Gastroesophageal sphincter (tissue), 4 donors: ENCODE measurements at regions not wholly inside any gene's neighbourhood (a gene's known extent, or its start where the extent isn't known, plus 50 kb on each side); places are given as distances from the start of the nearest gene placed in this dataset.
"Not testable (repeated sequence)": the region's sequence is repeated elsewhere in the genome, so short reads cannot be mapped to it uniquely, and the experiment has no call there.

Source experiments
- ATAC-seq: fragments of 150-250 bp; one replicate; pipeline ENCODE4 v1.9.1; 2016; ENCODE audit warnings: mild to moderate bottlenecking, moderate library complexity
- H3K27ac ChIP-seq, 4 donors: fragments of 200-600 bp; sonication (generic) in 3 of 4; 1 replicate in 3 of 4; 2 replicates in 1 of 4; pipeline ENCODE4 v1.5.1; 2016 to 2019
- H3K27me3 ChIP-seq: fragments of 200-600 bp; sonication (generic); one replicate; pipeline ENCODE4 v1.5.1; 2019
- H3K36me3 ChIP-seq, 2 donors: fragments of 200-600 bp; sonication (generic); one replicate each; pipeline ENCODE4 v1.5.1; 2019; ENCODE audit warnings: control low read depth in 1 of 2
- H3K4me1 ChIP-seq, 3 donors: fragments of 200-600 bp; sonication (generic); 1 replicate in 2 of 3; 2 replicates in 1 of 3; pipeline ENCODE4 v1.5.1; 2016 to 2019; ENCODE audit warnings: control low read depth in 2 of 3
- H3K4me3 ChIP-seq, 2 donors: fragments of 200-600 bp; sonication (generic); one replicate each; pipeline ENCODE4 v1.5.1; 2019; ENCODE audit warnings: mild to moderate bottlenecking in 1 of 2, moderate library complexity in 1 of 2
- H3K9me3 ChIP-seq, 3 donors: fragments of 200-600 bp; sonication (generic); one replicate each; pipeline ENCODE4 v1.5.1; 2017 to 2019; ENCODE audit warnings: control low read depth in 2 of 3
- CTCF ChIP-seq, 4 experiments: fragments of 200-600 bp in 2 of 4; fragments of 450-650 bp in 2 of 4; sonication (generic) in 1 of 4; IDR thresholded peaks; one replicate each; pipeline ENCODE4 v1.5.1; 2017 to 2019; ENCODE audit warnings: antibody characterized with exemption in 4 of 4, mild to moderate bottlenecking in 2 of 4, moderate library complexity in 2 of 4
- EP300 ChIP-seq: sonication (generic); formaldehyde crosslinking; IDR thresholded peaks from one replicate; pipeline ENCODE4 v1.6.1; 2017; ENCODE audit warnings: antibody characterized with exemption, mild to moderate bottlenecking
- POLR2A ChIP-seq, 2 donors: fragments of 450-650 bp; IDR thresholded peaks; one replicate each; pipeline ENCODE4 v1.6.1; 2017; ENCODE audit warnings: antibody characterized with exemption in 2 of 2, mild to moderate bottlenecking in 2 of 2, moderate library complexity in 1 of 2
- POLR2AphosphoS5 ChIP-seq: sonication (generic); formaldehyde crosslinking; IDR thresholded peaks from one replicate; pipeline ENCODE4 v1.6.1; 2017; ENCODE audit warnings: antibody characterized with exemption
- WGBS, 2 donors: methylation state at CpG; one replicate each; pipeline ENCODE4 v1.1.5; 2018; ENCODE audit warnings: low coverage in 1 of 2; 5-methylcytosine and 5-hydroxymethylcytosine counted together

DNA sequence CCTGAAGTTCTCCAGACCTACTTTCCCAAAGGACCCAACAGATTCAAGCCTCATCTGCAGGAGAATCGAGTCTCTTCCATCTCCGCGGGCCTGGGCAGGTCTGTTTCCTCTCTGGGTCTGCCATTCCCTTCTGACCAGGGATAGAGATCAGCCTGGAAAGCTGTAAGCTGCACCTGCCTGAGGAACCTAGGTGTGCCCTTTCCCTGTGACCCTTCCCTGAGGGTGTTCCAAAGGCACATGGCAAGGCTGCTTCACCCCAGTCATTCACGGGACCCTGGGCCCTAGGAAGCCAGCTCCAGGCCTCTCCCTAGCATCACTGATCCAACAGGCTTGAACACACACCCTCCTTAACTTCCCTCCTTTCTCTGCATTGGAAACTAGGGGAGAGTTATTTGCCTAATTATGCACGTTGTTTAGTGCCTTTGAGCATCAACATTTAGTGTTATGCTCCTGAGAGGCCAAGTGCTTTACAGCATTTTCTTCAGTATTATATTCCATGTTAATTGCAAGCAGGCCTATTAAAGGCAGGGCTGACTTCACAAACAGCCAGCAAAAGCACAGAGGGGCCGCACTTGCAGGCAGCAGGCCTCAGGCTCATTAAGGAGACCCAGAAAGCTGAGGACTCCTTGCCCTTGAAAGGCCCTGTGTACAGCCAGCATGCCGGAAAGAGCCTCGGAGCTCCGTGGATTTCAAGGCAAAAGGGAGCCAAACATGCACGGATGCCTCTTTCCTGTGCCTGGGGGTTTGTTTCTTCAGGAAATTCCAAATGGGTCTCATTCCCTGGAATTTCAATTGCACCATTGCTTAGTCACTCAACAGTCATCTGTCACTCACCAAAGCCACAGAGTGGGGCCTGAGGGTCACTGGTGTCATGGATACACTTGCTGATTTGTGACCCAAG lies 91.0 kb upstream of the FAM20C start:
- TF ChIP-seq EP300: no peak
- Histone ChIP-seq H3K9me3 (peaks cover 0 to 7% (median 0%) of the 10 kb centered on the region in 3 donors), H3K36me3 (no peaks in the 10 kb centered on the region), H3K4me3 (no peak overlapping the region), H3K27ac (no peak overlapping the region), H3K4me1 (no peaks in the 10 kb centered on the region), H3K27me3 (peaks cover 4% of the 10 kb centered on the region)
- ATAC-seq: no peak
- WGBS, 2 donors: 88% methylated on average over 5 of the region's 10 CpGs; no CpG with 5 or more reads in 1 of the 2 donors

DNA sequence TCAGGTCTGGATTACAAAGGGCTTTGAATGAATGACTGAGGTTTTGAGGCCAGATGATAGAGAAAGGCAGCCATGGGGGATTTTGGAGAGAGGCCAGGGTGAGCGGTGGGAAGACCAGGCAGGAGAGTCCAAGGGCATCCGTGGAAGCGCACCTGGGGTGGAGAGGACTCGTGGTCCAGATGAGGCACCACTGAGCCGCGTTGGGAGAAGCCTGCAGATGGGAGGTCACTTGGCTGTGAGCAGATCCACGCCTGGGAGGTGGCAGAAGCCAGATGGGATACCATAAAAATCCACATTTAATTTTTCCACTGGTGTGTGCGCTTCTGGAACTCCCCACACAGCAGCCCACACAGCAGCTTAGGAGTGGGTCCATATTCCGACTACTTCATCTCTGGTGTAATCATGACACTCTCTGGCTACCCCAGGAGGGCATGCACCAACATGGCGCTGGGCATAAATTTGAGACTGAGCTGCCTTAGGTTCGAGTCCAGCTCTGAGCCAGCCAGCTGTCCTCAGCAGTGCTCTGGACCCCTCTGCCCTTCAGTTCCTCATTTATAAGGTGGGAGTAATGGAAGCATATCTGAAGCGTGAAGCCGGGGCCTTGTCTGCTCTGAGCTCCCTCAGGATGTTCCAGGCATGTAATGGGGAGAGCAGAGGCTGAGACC lies 90.2 kb upstream of the FAM20C start:
- Histone ChIP-seq H3K36me3 (no peaks in the 10 kb centered on the region), H3K27ac (no peak overlapping the region), H3K4me3 (no peak overlapping the region), H3K9me3 (peaks cover 0 to 7% (median 0%) of the 10 kb centered on the region in 3 donors), H3K27me3 (peaks cover 4% of the 10 kb centered on the region), H3K4me1 (no peaks in the 10 kb centered on the region)
- no peak for TF ChIP-seq POLR2A (IDR thresholded peaks at IDR 0.05)
- TF ChIP-seq POLR2AphosphoS5: no peak
- TF ChIP-seq EP300: no peak
- no peak for TF ChIP-seq CTCF (IDR thresholded peaks at IDR 0.05)
- no peak for ATAC-seq
- WGBS, 2 donors: 100% methylated on average over 1 to 3 of the region's 13 CpGs

GRCh38 chr7:102721-103120 lies 89.7 kb upstream of the FAM20C start:
- Histone ChIP-seq H3K4me1 (no peaks in the 10 kb centered on the region), H3K4me3 (no peak overlapping the region), H3K27me3 (peaks cover 4% of the 10 kb centered on the region), H3K36me3 (no peaks in the 10 kb centered on the region), H3K9me3 (peaks cover 0 to 7% (median 0%) of the 10 kb centered on the region in 3 donors), H3K27ac (no peak overlapping the region)
- 25 to 36% methylated on average over 3 to 4 of the region's 14 CpGs for WGBS, 2 donors
- ATAC-seq: no peak
- TF ChIP-seq EP300 (no peak), CTCF (IDR thresholded peaks at IDR 0.05) (no peak), POLR2A (IDR thresholded peaks at IDR 0.05) (no peak)

GRCh38 chr7:103981-104380 lies 88.4 kb upstream of the FAM20C start:
- not testable (repeated sequence) for ATAC-seq, H3K9me3 ChIP-seq, H3K36me3 ChIP-seq, H3K4me3 ChIP-seq, H3K27ac ChIP-seq, H3K4me1 ChIP-seq, H3K27me3 ChIP-seq
- WGBS, 2 donors: no CpG with 5 or more reads among the region's 10 CpGs

- no peak for TF ChIP-seq POLR2AphosphoS5
- TF ChIP-seq EP300: no peak
- no peak for TF ChIP-seq CTCF (IDR thresholded peaks at IDR 0.05)
- no peak for TF ChIP-seq POLR2A (IDR thresholded peaks at IDR 0.05)
- no peaks in the 10 kb centered on the region for H3K4me1 ChIP-seq
- H3K36me3 ChIP-seq: no peaks in the 10 kb centered on the region
- H3K4me3 ChIP-seq: no peak overlapping the region
- peaks cover 4% of the 10 kb centered on the region for H3K27me3 ChIP-seq
- WGBS, 2 donors: 85 to 91% methylated on average over 4 to 8 of the region's 8 CpGs
- no peak overlapping the region for H3K27ac ChIP-seq
- no peaks in the 10 kb centered on the region for H3K9me3 ChIP-seq
- ATAC-seq: no peak
Observed at GRCh38 chr7:105002-105401, 87.4 kb upstream of the FAM20C start.

GRCh38 chr7:106356-106755 lies 86.0 kb upstream of the FAM20C start:
- Histone ChIP-seq H3K27me3 (peaks cover 4% of the 10 kb centered on the region), H3K4me3 (no peak overlapping the region), H3K4me1 (no peaks in the 10 kb centered on the region), H3K36me3 (no peaks in the 10 kb centered on the region), H3K27ac (no peak overlapping the region), H3K9me3 (no peaks in the 10 kb centered on the region)
- WGBS, 2 donors: 46 to 53% methylated on average over 5 of the region's 5 CpGs
- no peak for ATAC-seq
- no peak for TF ChIP-seq POLR2AphosphoS5
- TF ChIP-seq EP300: no peak
- no peak for TF ChIP-seq POLR2A (IDR thresholded peaks at IDR 0.05)
- no peak for TF ChIP-seq CTCF (IDR thresholded peaks at IDR 0.05)
